Suprapubic skin (tissue), 3 donors: ENCODE measurements at regions not wholly inside any gene's neighbourhood (a gene's known extent, or its start where the extent isn't known, plus 50 kb on each side); places are given as distances from the start of the nearest gene placed in this dataset.

Experiments used
- POLR2A ChIP-seq, 2 donors: fragments of 450-650 bp; IDR thresholded peaks; one replicate each; pipeline ENCODE4 v1.6.1; 2017; ENCODE audit warnings: antibody characterized with exemption in 2 of 2, mild to moderate bottlenecking in 2 of 2, moderate library complexity in 2 of 2
- TF ChIP-seq, protein P1 (sequence below), 2 donors: fragments of 200-600 bp in 1 of 2; fragments of 450-650 bp in 1 of 2; sonication (generic) in 1 of 2; IDR thresholded peaks; one replicate each; pipeline ENCODE4 v1.5.1; 2016 to 2019; ENCODE audit warnings: antibody characterized with exemption in 2 of 2, mild to moderate bottlenecking in 1 of 2, moderate library complexity in 1 of 2

- TF ChIP-seq, protein P1, sequence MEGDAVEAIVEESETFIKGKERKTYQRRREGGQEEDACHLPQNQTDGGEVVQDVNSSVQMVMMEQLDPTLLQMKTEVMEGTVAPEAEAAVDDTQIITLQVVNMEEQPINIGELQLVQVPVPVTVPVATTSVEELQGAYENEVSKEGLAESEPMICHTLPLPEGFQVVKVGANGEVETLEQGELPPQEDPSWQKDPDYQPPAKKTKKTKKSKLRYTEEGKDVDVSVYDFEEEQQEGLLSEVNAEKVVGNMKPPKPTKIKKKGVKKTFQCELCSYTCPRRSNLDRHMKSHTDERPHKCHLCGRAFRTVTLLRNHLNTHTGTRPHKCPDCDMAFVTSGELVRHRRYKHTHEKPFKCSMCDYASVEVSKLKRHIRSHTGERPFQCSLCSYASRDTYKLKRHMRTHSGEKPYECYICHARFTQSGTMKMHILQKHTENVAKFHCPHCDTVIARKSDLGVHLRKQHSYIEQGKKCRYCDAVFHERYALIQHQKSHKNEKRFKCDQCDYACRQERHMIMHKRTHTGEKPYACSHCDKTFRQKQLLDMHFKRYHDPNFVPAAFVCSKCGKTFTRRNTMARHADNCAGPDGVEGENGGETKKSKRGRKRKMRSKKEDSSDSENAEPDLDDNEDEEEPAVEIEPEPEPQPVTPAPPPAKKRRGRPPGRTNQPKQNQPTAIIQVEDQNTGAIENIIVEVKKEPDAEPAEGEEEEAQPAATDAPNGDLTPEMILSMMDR (IDR thresholded peaks at IDR 0.05) = no peak
- TF ChIP-seq POLR2A (IDR thresholded peaks at IDR 0.05) = no peak
Observed at GRCh38 chr11:106218106-106218505, 140.6 kb downstream of the AASDHPPT start.
